NCI-H187 (cell line): ENCODE measurements at regions not wholly inside any gene's neighbourhood (a gene's known extent, or its start where the extent isn't known, plus 50 kb on each side); places are given as distances from the start of the nearest gene placed in this dataset.
"Not testable (repeated sequence)": the region's sequence is repeated elsewhere in the genome, so short reads cannot be mapped to it uniquely, and the experiment has no call there.

Source experiments
- DNase-seq, 2 experiments: peaks; one replicate each; lab custom pipeline; 2025; lab: John Stamatoyannopoulos, UW

- no peak for DNase-seq
Observed at GRCh38 chrX:46298821-46299220, 246.4 kb downstream of the ZNF674 start.

DNA sequence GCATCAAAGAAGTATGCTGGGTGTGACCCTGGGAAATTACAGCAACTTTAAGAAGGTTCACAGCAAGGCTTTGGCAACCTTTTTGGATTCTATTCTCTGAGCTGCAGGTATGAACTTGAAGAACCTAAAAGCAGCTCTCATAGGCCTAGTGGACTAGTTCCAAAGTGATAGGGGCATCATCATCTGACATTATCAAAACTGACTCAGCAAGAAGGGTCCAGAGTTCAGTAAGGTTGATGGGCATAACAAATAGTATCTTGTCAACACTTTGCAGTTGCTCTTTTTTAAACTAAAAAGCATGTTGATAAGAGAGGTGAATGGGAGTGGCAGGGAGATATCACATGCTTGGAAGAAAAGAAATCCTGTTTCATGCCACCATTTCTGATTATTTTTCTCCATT lies 249.3 kb downstream of the ZNF674 start:
- no peak for DNase-seq

DNA sequence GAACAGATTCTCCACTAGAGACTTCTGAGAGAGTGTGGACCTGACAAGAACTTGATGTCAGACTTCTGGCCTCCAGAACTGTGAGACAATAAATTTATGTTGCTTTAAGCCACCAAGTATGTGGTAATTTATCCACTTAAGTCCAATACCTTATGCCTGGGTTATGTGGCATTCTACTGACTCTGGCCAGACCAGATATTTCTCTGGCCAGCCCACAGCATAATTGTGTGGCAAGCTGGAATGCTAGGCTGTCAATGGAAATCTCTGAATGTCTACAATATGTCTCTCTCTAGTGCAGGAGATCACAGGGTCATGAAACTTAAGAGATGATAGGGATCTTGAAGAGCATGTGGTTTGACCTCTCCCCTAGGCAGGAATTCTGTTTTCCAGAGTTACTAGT lies 251.0 kb downstream of the ZNF674 start:
- no peak for DNase-seq

GRCh38 chrX:46279925-46280313 lies 265.3 kb downstream of the ZNF674 start:
- no peak for DNase-seq

DNA sequence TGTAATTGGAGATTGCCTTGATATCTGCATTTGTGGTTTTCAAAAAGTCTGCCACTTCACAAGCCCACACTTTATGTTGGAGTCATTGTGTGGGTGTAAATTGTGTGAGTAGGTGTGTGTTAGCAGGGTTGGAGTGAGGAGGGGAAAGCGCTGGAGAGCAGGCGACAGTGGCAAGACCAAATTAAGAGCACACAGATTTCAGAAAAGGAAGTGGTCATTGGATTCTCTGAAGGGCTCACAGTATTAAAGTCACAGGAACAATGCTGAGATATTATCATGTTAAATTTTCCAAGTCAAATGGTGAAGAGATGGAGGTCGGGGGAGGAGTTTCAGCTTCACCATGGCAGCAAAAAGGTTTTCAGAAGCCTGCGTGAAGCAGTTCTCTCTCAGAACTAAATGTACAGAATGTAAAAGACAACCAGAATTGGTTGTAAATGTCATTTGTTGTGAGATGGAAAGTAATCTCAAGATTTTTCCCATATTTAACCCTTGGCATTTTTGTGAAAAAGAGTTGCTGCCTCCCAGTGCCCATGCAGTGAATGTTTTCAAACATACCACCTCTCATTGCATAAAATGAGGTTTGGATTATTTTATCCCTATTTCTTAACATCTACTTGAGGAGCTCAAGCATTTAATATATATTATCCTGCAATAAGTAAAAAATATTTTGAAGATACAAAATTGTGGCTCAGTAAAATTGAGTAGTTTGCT lies 265.9 kb downstream of the ZNF674 start:
- no peak for DNase-seq

DNA sequence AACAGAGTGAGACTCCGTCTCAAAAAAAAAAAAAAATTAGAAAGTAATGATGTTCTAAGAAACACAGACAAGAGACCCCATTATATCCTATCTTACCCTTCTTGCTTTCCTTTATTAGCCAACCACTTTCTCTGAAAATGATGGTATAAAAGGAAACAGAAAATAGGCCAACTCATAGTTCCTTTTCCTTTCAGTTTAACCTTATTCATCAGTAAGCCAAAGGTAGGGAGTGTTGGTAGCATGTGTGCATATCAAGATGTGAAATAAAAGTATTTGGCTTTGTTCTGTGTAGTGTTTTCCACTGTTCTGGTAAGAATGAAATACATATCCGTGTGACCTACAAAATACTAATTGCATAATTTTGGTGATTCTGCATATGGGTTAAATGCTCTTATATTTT lies 266.6 kb downstream of the ZNF674 start:
- DNase-seq = no peak

DNA sequence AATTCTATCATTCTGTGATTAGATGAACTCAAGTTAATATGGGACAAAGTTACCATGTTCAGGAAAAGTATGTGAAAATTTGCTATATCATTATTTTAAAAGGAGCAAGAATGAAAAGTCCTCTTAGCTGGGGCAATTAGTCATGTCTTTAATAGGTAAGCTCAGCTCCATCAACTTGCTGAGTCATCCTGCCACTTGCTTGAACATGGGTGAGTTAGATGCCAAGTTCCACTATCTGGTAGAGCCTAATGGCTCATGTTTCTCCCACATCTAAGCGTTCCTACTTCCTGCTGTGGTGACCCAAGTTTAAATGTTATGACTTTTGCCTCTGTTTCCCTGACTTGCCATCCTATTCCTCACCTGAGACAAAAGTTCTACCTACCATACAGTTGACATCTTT lies 276.8 kb downstream of the ZNF674 start:
- DNase-seq = no peak

GRCh38 chrX:46263494-46263893 lies 281.7 kb downstream of the ZNF674 start:
- DNase-seq = no peak

DNA sequence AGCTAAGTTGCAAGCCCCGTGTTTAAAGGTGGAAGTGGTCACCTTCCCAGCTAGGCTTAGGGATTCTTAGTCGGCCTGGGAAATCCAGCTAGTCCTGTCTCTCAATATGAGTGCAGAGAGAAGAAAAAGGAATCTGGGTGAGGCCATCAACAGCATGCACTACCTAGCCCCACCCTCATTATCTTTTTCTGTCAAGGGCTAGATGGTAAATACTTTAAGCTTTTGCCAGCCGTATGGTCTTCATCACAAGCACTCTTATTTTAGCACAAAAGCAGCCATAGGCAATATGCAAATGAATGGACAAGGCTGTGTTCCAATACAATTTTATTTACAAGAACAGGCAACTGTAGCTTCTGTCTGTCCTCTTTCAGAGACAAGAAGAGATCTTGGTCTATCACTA lies 282.9 kb downstream of the ZNF674 start:
- no peak for DNase-seq

GRCh38 chrX:46260499-46260898 lies 284.7 kb downstream of the ZNF674 start:
- DNase-seq = no peak

GRCh38 chrX:46258356-46258755 lies 286.9 kb downstream of the ZNF674 start:
- DNase-seq = no peak

- DNase-seq = no peak
Observed at GRCh38 chrX:46257451-46257879, 287.8 kb downstream of the ZNF674 start.

DNA sequence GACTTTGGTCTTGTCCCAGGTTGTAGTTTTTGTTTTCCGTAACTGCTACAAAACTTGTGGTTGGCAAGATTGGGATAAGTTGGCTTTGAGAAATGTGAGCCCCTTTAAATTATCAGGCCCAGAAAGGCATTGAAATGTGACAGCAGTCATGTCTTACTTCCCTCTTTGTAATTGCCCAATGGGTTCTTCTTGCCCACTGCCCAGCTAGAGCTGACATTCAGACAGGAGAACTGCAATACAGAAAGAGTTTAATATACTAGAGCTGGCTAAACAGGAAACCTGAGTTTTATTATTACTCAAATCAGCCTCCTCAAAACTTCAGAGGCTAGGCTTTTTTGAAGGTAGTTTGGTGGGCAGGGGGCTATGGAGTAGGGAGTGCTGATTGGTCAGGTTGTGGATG lies 288.3 kb downstream of the ZNF674 start:
- no peak for DNase-seq

GRCh38 chrX:46255046-46255445 lies 290.2 kb downstream of the ZNF674 start:
- no peak for DNase-seq

GRCh38 chrX:46254641-46255040 lies 290.6 kb downstream of the ZNF674 start:
- DNase-seq = no peak

DNA sequence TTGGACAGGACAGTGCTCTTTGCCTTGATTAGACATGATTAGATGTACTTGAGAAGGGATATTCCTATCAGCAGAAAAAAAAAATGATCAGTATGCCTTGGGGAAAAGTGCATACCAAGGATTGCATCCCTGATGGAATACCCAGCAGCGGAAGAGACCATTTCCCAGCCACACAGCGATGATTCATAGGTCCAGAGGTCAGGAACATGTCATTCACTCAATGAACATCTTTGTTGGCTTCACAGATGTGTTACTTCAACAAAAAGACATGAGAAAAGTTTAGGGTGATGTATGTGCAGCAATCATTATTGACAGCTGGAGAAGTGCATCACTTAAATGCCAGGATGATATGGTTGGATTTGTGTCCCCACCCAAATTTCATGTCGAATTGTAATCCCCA lies 293.5 kb downstream of the ZNF674 start:
- DNase-seq = no peak

DNA sequence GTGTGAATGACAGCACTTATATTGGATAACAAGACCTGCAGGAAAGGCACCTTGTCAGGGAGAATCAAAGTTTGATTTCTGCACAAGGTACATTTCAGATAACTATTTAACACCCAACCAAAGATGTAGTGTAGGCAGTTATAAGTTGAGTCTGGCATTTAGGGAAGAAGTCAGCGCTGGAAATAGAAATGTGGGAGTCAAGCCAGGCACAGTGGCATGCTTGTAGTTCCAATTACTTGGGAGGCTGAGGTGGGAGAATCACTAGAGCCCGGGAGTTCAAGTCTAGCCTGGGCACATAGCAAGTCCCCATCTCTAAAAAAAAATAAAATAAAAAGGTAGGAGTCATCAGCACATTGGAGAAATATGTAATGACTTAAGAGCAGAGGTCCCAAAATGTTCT lies 295.1 kb downstream of the ZNF674 start:
- DNase-seq = no peak

DNA sequence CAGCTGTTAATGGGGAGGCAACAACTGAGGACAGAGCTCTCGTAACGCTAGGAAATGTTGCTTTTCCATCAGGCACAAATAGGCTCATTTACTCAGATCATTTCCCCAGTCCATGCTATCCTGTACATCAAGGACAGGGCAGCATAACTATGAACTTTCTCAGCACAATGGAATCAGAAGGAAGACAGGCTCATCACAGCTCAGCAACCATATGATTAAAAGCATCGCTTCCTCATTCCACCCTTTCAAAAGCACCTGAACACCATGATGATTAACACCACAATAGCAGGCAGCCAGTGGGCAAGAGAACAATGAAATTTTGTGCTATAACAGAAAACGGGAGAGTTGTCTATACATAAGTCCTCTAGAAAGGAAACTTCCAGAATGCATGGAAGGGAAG lies 297.8 kb downstream of the ZNF674 start:
- no peak for DNase-seq

DNA sequence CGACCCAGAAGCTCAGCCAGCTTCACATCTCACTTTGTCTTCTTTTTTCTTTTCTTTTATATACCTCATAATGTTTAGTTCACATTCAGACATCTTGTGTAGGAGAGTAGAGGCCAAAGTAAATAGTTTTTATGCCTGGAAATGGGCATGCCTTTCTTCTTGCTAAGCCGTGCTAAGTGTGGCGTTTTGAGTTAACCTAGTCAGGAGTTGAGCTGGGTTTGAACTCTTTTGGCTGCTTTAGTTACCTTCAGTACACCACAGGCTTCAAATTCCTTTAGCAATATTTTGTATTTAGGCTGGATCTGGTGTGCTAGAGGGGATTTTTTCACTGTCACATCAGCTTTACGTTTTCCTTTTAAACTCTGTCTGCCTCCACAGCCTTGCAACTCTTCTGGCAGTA lies 300.8 kb downstream of the ZNF674 start:
- no peak for DNase-seq

GRCh38 chrX:46236411-46236810 lies 308.8 kb downstream of the ZNF674 start:
- DNase-seq = no peak

DNA sequence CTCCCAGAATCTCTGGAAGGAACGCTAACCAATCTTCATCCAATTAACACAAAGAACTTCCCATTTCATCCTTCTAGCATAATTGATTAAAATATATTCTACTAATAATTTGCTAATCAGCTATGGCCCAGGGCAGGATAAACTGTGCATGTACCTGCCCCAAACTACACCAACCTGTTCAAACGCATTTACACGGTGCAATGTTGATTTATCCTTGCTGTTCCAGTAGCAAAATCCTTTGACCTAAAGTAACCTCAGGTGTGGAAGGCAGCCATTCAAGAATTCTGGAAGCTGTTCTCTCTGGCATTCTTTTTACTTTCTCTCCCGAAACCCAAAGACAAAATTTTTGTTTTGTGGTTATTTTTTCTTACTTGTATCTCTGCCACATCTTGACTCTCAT lies 309.4 kb downstream of the ZNF674 start:
- DNase-seq = no peak

DNA sequence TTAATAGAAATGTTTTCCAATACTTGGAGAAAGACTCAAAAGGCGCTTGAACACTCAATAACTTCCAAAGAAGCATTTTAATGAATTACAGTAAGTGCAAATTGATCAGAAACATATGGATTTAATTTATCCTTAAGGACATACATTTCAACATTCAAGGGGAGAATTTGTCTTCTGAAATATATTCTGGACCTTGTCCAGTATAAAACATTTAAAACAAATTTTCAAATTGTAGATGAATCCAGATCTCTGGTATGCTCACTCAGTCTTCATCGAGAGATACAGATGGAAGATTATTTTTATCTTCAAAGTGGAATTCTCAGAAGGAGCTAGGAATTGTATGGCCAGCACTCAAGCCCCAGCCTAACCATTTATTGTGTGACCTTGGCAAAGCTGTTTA lies 310.4 kb downstream of the ZNF674 start:
- no peak for DNase-seq

DNA sequence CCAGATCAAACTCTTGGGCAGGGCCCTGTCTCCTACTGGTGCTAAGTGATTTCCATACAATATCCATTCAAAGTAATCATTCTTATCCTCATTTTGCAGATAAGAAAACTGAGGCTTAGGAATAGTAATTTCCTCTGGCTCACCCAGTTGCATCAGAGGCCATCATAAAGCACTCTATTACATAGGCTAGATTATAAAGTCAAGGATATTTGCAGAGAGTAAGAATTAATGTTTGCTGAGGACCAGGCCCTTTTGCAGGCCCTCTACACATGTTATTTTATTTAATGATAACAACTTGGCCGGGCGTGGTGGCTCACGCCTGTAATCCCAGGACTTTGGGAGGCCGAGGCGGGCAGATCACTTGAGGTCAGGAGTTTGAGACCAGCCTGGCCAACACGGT lies 316.8 kb downstream of the ZNF674 start:
- no peak for DNase-seq

GRCh38 chrX:46226422-46226821 lies 318.8 kb downstream of the ZNF674 start:
- DNase-seq = no peak

DNA sequence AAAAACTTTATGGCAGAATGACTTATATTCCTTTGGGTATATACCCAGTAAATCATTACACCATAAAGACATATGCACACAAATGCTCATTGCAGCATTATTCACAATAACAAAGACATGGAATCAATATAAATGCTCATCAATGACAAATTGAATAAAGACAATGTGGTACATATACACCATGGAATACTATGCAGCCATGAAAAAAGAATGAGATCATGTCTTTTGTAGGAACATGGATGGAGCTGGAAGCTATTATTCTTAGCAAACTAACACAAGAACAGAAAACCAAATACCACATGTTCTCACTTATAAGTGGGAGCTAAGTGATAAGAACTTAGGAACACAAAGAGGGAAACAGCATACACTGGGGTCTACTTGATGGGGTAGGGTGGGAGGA lies 321.7 kb downstream of the ZNF674 start:
- DNase-seq = not testable (repeated sequence)
